ENCODE measurements at regions not wholly inside any gene's neighbourhood (a gene's known extent, or its start where the extent isn't known, plus 50 kb on each side); places are given as distances from the start of the nearest gene placed in this dataset.

- DNase-seq (ENCODE audit: low read depth): no peak
Measured at GRCh38 chr3:44056446-44057240, 185.0 kb upstream of the TOPAZ1 start.

GRCh38 chr3:44058022-44058867, 183.4 kb upstream of the TOPAZ1 start:
- DNase-seq (ENCODE audit: low read depth): peak; percentile 46

- no peak for DNase-seq (ENCODE audit: low read depth)
Measured at GRCh38 chr3:44058868-44059203, 182.8 kb upstream of the TOPAZ1 start.

- DNase-seq (ENCODE audit: low read depth): no peak
Measured at GRCh38 chr3:44060164-44060563, 181.5 kb upstream of the TOPAZ1 start.

DNA sequence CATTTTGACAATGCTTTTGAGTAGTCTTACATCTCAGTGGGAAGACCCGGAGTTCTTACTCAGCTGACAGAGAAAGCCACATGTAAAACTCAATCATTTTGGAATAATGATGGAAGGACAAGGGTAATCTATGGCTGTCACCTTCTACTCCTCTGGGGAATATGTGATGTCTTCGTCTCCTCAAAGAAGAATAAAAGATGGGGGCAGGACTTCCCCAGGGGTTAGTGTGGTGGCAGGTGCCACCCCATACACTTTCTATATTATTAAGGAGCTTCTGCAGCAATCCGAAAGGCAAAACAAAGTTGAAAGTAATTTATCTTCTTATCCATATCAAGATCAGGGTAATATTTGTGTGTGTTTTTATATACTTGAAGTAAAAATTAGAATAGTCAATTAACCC, 180.4 kb upstream of the TOPAZ1 start:
- no peak for DNase-seq (ENCODE audit: low read depth)

- no peak for DNase-seq (ENCODE audit: low read depth)
Measured at GRCh38 chr3:44061961-44062360, 179.7 kb upstream of the TOPAZ1 start.

DNA sequence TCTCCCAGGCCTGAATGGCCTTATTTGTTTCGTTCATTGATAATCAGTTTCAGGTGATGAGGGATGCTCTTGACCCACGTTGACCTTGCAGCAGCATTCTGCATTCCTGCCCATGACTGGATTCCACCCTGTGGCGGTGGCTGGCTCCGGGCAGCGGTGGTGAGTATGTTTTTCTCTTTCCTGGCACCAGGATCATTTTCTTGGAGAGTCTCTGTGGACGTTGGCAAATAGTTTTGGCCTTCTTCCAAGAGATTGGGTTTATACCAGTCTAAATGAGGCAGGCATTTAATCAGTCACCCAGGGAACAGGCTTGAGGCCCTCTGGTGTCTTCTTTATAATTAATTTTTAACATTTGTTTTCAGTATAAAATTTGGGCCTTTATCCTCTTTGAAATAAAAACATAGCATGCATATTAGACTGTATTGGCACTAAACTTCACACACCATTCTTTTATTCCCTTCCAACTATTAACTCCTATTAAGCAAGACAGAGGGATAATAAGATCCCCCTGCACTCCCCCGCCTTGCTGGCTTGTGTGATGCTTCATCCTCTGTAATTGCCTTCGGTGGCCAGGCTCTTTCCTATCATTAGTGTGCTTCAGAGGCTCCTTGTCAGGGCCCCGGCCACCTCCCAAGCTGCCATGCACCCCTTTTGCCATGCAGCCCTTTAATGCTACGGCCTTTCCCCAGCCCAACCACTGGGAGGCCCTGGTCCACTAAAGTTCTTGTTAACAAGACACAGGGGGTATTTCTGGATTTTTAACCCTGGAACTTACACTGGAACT, 176.2 kb upstream of the TOPAZ1 start:
- no peak for DNase-seq (ENCODE audit: low read depth)

GRCh38 chr3:44066806-44067205, 174.9 kb upstream of the TOPAZ1 start:
- DNase-seq (ENCODE audit: low read depth): no peak

DNA sequence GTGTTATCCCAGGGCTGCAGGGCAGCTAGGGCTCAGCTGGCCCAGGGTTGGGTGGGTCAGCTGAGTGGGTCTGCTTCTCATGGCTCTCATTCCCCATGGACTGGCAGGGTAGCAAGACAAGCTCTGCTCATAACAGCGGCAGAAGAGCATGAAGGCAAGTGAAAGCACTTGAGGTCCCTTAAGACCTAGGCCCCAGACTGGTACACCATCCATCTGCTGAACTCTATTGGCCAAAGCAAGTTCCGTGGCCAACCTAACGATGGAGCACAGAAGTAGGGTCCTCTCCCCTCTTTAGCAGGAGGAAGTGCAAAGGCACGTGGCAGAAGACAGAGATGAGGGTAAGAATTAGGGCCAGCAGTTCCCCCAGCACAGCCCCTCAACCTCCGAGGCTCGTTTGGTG, 174.3 kb upstream of the TOPAZ1 start:
- no peak for DNase-seq (ENCODE audit: low read depth)

DNA sequence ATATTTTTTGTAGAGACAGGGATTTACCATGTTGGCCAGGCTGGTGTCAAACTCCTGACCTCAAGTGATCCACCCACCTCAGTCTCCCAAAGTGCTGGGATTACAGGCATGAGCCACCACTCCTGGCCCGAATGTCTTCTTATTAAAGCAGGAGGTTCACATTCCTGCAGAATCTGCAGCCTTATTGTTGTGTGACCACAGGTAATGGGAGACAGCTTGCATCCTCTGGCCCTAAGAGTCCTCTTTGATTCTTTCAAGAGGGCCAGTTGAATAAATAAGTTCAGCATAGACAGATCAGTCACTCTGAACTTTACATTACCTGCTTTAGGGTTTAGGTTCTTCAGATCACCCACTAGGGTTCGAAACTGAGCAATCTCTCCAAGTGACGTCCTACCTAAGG, 172.9 kb upstream of the TOPAZ1 start:
- DNase-seq (ENCODE audit: low read depth): no peak

DNA sequence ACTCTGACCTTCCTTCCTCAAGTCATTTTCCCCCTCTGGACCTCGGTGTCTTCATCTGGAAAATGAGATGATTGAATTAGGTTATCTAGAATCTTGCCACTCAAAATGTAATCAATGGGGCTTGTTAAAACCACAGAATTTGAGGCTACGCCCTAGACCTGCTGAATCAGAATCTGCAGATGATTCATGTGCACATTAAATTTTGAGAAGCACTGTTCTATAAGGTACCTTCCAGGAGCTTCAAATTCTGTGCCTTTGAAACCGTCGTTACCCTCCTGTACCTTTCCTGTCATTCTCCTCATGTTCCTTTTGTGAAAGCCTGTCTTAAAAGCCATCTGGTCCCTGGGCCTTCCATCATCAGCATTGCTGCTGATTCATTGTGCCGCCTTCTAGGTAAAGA, 172.4 kb upstream of the TOPAZ1 start:
- no peak for DNase-seq (ENCODE audit: low read depth)

GRCh38 chr3:44070841-44071546, 170.7 kb upstream of the TOPAZ1 start:
- DNase-seq (ENCODE audit: low read depth): no peak

- DNase-seq (ENCODE audit: low read depth): no peak
Measured at GRCh38 chr3:44072601-44073540, 168.8 kb upstream of the TOPAZ1 start.

DNA sequence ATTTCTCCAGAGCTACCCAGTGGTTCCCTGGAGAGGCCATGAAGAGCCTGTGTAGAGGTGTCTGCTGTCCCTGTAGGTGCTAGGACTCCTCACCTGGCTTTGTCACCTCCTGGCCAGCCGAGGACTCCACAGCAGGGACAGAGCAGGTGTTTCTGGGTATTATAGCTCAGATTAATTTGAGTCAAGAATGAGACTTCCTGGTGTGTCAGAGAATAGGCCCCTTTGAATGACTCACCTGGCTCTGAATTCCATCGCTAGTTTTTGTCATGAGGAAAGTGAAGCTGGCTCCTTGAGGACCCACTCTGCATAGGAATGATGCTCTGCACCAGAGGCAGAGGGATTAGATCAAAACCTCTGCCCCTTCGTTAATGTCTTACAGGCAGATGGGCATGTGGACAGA, 167.5 kb upstream of the TOPAZ1 start:
- DNase-seq (ENCODE audit: low read depth): no peak

GRCh38 chr3:44076221-44076829, 165.4 kb upstream of the TOPAZ1 start:
- DNase-seq (ENCODE audit: low read depth): no peak

DNA sequence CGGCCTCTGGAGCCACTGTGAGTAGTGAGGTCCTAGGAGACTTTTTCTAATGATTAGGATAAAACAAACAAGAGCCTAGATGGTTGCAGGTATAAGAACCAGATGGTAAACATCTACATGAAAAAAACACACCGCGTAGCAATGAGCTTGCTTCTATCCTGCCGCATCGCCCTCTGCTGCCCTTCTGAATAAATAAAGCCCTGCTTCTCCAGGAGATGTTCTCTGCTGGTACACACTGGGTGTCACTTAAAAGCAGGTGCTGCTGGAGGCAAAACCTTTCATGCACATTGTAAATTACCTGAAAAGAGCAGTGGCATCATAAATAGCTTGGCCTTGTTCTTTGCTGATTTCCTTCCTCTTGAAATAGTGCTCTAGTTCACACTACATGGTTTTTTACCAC, 164.4 kb upstream of the TOPAZ1 start:
- peak; percentile 10 for DNase-seq (ENCODE audit: low read depth)

GRCh38 chr3:44078863-44079262, 162.8 kb upstream of the TOPAZ1 start:
- no peak for DNase-seq (ENCODE audit: low read depth)

DNA sequence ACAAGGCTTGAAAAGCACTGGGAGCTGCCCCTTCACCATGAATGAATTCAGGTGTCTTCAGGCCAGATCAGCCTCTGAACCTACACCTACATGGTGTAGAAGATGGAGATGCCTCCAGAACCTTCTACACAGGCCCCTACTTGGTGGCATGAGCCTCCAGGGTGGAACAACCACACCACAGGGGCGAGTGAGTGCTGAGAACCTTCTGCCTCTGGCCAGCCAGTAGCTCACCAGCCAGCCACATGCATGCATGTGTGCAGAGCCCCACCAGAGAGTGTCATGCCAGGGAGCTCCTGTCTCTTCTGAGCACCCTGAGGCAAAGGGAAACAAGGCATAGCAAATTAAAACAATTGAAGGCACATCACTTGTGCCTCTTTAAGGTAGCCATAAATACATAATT, 161.8 kb upstream of the TOPAZ1 start:
- DNase-seq (ENCODE audit: low read depth): no peak

DNA sequence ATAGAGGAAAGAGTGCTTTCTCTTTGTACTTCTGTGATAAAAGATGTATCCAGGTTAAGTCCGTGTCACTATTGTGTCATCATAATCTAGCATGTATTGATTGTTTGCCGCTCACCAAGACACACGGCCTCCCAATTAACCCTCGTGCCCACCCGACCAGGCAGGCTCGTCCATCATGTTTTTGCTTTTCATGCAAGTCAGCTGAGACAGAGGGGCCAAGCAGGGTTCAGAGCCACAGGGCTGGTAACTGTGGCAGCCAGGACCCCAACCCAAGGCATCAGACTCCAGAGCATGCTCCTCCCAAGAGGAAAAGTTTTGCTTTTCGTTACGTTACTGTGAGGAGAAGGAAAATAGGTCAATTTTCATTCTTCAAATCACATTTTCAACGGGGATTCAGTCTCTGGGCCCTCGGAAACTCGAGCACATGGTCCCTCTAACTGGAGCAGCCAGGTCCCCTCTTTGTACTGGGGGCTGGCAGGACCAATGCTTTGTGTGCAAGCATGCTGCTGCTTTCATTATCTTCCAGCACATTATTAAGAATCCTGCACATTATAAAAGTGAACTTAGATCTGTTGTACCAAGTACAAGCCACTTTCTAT, 161.1 kb upstream of the TOPAZ1 start:
- no peak for DNase-seq (ENCODE audit: low read depth)

- DNase-seq (ENCODE audit: low read depth): no peak
Measured at GRCh38 chr3:44090036-44090435, 151.7 kb upstream of the TOPAZ1 start.
